Posterior vena cava (tissue), 2 donors: ENCODE measurements at regions not wholly inside any gene's neighbourhood (a gene's known extent, or its start where the extent isn't known, plus 50 kb on each side); places are given as distances from the start of the nearest gene placed in this dataset.
"Not testable (repeated sequence)": the region's sequence is repeated elsewhere in the genome, so short reads cannot be mapped to it uniquely, and the experiment has no call there.

Experiments
- DNase-seq: peaks from one replicate; pipeline ENCODE4 v3.0.0-alpha.2; 2020; ENCODE audit warnings: low spot score
- intact Hi-C, 2 donors: fragments of 100-400 bp; cut with DNase I; formaldehyde crosslinking; loops; one replicate each; pipeline versions ENCODE4 v1.14.1 to v1.14.2; 2022 to 2023
- donor health status: DM: yes; HTN: yes; CAD: no.
- donor health status: DM: yes; HTN: yes; CAD: no.

GRCh38 chr5:158207733-158208132 lies 348.8 kb upstream of the CLINT1 start:
- DNase-seq, result no peak
- intact Hi-C loops, result no loop called here

- no peak for DNase-seq
- intact Hi-C loops, result no loop called here
Measured at GRCh38 chr5:158205992-158206391, 347.0 kb upstream of the CLINT1 start.

GRCh38 chr5:158203261-158203660 lies 344.3 kb upstream of the CLINT1 start:
- intact Hi-C loops, result no loop called here
- DNase-seq, result no peak

- intact Hi-C loops, result no loop called here
- no peak for DNase-seq
Measured at GRCh38 chr5:158202801-158203200, 343.9 kb upstream of the CLINT1 start.

- intact Hi-C loops, result no loop called here
- DNase-seq, result no peak
Measured at GRCh38 chr5:158200619-158201018, 341.7 kb upstream of the CLINT1 start.

- no peak for DNase-seq
- intact Hi-C loops, result no loop called here
Measured at GRCh38 chr5:158198636-158199035, 339.7 kb upstream of the CLINT1 start.

- intact Hi-C loops, result no loop called here
- no peak for DNase-seq
Measured at GRCh38 chr5:158195416-158196210, 336.7 kb upstream of the CLINT1 start.

- intact Hi-C loops, result no loop called here
Measured at GRCh38 chr5:158194561-158194976, 335.6 kb upstream of the CLINT1 start.

GRCh38 chr5:158193395-158193794 lies 334.4 kb upstream of the CLINT1 start:
- intact Hi-C loops, DNase-seq: not testable (repeated sequence)

More at GRCh38 chr5:158194561-158194976, 335.6 kb upstream of the CLINT1 start:
- no peak for DNase-seq

- intact Hi-C loops, result no loop called here
- no peak for DNase-seq
Measured at GRCh38 chr5:158180407-158180806, 321.5 kb upstream of the CLINT1 start.

GRCh38 chr5:158179271-158179670 lies 320.3 kb upstream of the CLINT1 start:
- intact Hi-C loops, result loop anchor here in 1 of 2 donors (5.0 kb wide), 2 partner anchors 508 to 928 kb away; no protein-coding TSS in a partner anchor
- DNase-seq, result no peak

- intact Hi-C loops, result loop anchor here in 1 of 2 donors (5.0 kb wide), 2 partner anchors 509 to 929 kb away; no protein-coding TSS in a partner anchor
- DNase-seq, result no peak
Measured at GRCh38 chr5:158178535-158178934, 319.6 kb upstream of the CLINT1 start.

- intact Hi-C loops, result loop anchor here in 1 of 2 donors (5.0 kb wide), 2 partner anchors 510 to 930 kb away; no protein-coding TSS in a partner anchor
- DNase-seq, result no peak
Measured at GRCh38 chr5:158177146-158177545, 318.2 kb upstream of the CLINT1 start.

GRCh38 chr5:158175934-158176481 lies 317.1 kb upstream of the CLINT1 start:
- intact Hi-C loops, result loop anchor here in 1 of 2 donors (5.0 kb wide), 2 partner anchors 511 to 931 kb away; no protein-coding TSS in a partner anchor
- DNase-seq, result no peak

- intact Hi-C loops, result loop anchor here in 1 of 2 donors (5.0 kb wide), 2 partner anchors 512 to 932 kb away; no protein-coding TSS in a partner anchor
- peak; percentile 89 for DNase-seq
Measured at GRCh38 chr5:158174918-158175851, 316.2 kb upstream of the CLINT1 start.

GRCh38 chr5:158174026-158174425 lies 315.1 kb upstream of the CLINT1 start:
- intact Hi-C loops, result no loop called here
- DNase-seq, result no peak

GRCh38 chr5:158172005-158172404 lies 313.1 kb upstream of the CLINT1 start:
- no peak for DNase-seq
- intact Hi-C loops, result no loop called here

GRCh38 chr5:158170534-158170933 lies 311.6 kb upstream of the CLINT1 start:
- intact Hi-C loops, result no loop called here
- no peak for DNase-seq

- intact Hi-C loops, result no loop called here
- no peak for DNase-seq
Measured at GRCh38 chr5:158170060-158170459, 311.1 kb upstream of the CLINT1 start.

- intact Hi-C loops, result no loop called here
- DNase-seq, result no peak
Measured at GRCh38 chr5:158166424-158166823, 307.5 kb upstream of the CLINT1 start.
